ENCODE measurements at regions not wholly inside any gene's neighbourhood (a gene's known extent, or its start where the extent isn't known, plus 50 kb on each side); places are given as distances from the start of the nearest gene placed in this dataset.

GRCh38 chr2:223383315-223383714 lies 218.8 kb downstream of the SCG2 start:
- TF ChIP-seq SIN3A (IDR thresholded peaks at IDR 0.05; ENCODE audit: low read depth, low read length) (no peak), SPI1 (IDR thresholded peaks at IDR 0.05; ENCODE audit: borderline replicate concordance, insufficient read depth, low read depth, low read length) (no peak), YY1 (IDR thresholded peaks at IDR 0.05; ENCODE audit: low read depth, low read length) (no peak), TAF1 (IDR thresholded peaks at IDR 0.05; ENCODE audit: borderline replicate concordance, low read depth, low read length) (no peak), PBX3 (IDR thresholded peaks at IDR 0.05; ENCODE audit: insufficient replicate concordance, low read depth, low read length) (no peak), MTA2 (IDR thresholded peaks at IDR 0.05; ENCODE audit: low read depth) (no peak)

All from GM12878 (cell line).